ENCODE measurements at regions not wholly inside any gene's neighbourhood (a gene's known extent, or its start where the extent isn't known, plus 50 kb on each side); places are given as distances from the start of the nearest gene placed in this dataset.

- no peaks in the 10 kb centered on the region for H3K36me3 ChIP-seq (ENCODE audit: control insufficient read depth in 1 of 2, insufficient read depth in 2 of 2, low read depth in 1 of 2, low read length in 2 of 2)
- no peaks in the 10 kb centered on the region for H3K79me1 ChIP-seq (replicated peaks; ENCODE audit: low read length, poor library complexity, severe bottlenecking)
- H3K9ac ChIP-seq (ENCODE audit: low read length) = no peak overlapping the region
- no peak overlapping the region for H4K8ac ChIP-seq (ENCODE audit: low read length)
- H3K27me3 ChIP-seq (ENCODE audit: control insufficient read depth in 1 of 2, insufficient read depth in 1 of 2, low read length in 2 of 2) = no peaks in the 10 kb centered on the region
- H3K4ac ChIP-seq (ENCODE audit: low read depth in 1 of 2, low read length in 2 of 2) = no peak overlapping the region
- H3K18ac ChIP-seq (ENCODE audit: low read depth in 1 of 2, low read length in 2 of 2) = no peak overlapping the region
- H2AFZ ChIP-seq (ENCODE audit: low read depth, low read length) = no peak overlapping the region
- H3K4me2 ChIP-seq (ENCODE audit: low read length, poor library complexity, severe bottlenecking) = no peak overlapping the region
- WGBS = 30% methylated on average over 3 of the region's 3 CpGs
- H2AK5ac ChIP-seq (ENCODE audit: low read length, severe bottlenecking) = no peak overlapping the region
- no peak overlapping the region for H2BK12ac ChIP-seq (ENCODE audit: low read length in 2 of 2)
- no peak overlapping the region for H3K14ac ChIP-seq (ENCODE audit: low read length in 2 of 2)
- H3K9me3 ChIP-seq (ENCODE audit: control insufficient read depth, low read length) = no peaks in the 10 kb centered on the region
- no peak overlapping the region for H4K91ac ChIP-seq (ENCODE audit: low read length)
- no peak overlapping the region for H2BK15ac ChIP-seq (ENCODE audit: low read depth, poor library complexity, severe bottlenecking)
- no peak overlapping the region for H3K27ac ChIP-seq (ENCODE audit: low read length, poor library complexity, severe bottlenecking)
- DNase-seq = no peak
- H3K23ac ChIP-seq (ENCODE audit: low read length in 2 of 2) = no peak overlapping the region
- no peak overlapping the region for H2BK120ac ChIP-seq (ENCODE audit: low read depth, low read length)
- no peaks in the 10 kb centered on the region for H3K4me1 ChIP-seq (ENCODE audit: control insufficient read depth, insufficient read depth, low read depth, low read length)
- H2BK5ac ChIP-seq (ENCODE audit: low read depth, low read length, poor library complexity, severe bottlenecking) = no peak overlapping the region
- H3K4me3 ChIP-seq (ENCODE audit: insufficient read depth in 1 of 2, low read depth in 1 of 2, low read length in 2 of 2) = no peak overlapping the region
These were observed 623.1 kb downstream of the ADCYAP1 start for GRCh38 chr18:1527805-1528204.

- no peak overlapping the region for H3K4me3 ChIP-seq (ENCODE audit: insufficient read depth in 1 of 2, low read depth in 1 of 2, low read length in 2 of 2)
- H3K9ac ChIP-seq (ENCODE audit: low read length) = no peak overlapping the region
- H2BK5ac ChIP-seq (ENCODE audit: low read depth, low read length, poor library complexity, severe bottlenecking) = no peak overlapping the region
- H2AFZ ChIP-seq (ENCODE audit: low read depth, low read length) = no peak overlapping the region
- no peak overlapping the region for H3K18ac ChIP-seq (ENCODE audit: low read depth in 1 of 2, low read length in 2 of 2)
- H3K14ac ChIP-seq (ENCODE audit: low read length in 2 of 2) = no peak overlapping the region
- no peak overlapping the region for H4K91ac ChIP-seq (ENCODE audit: low read length)
- H3K23ac ChIP-seq (ENCODE audit: low read length in 2 of 2) = no peak overlapping the region
- DNase-seq = no peak
- no peak overlapping the region for H3K4ac ChIP-seq (ENCODE audit: low read depth in 1 of 2, low read length in 2 of 2)
- H3K36me3 ChIP-seq (ENCODE audit: control insufficient read depth in 1 of 2, insufficient read depth in 2 of 2, low read depth in 1 of 2, low read length in 2 of 2) = no peaks in the 10 kb centered on the region
- H2BK12ac ChIP-seq (ENCODE audit: low read length in 2 of 2) = no peak overlapping the region
- no peaks in the 10 kb centered on the region for H3K27me3 ChIP-seq (ENCODE audit: control insufficient read depth in 1 of 2, insufficient read depth in 1 of 2, low read length in 2 of 2)
- H2BK15ac ChIP-seq (ENCODE audit: low read depth, poor library complexity, severe bottlenecking) = no peak overlapping the region
- H3K4me1 ChIP-seq (ENCODE audit: control insufficient read depth, insufficient read depth, low read depth, low read length) = no peaks in the 10 kb centered on the region
- no peaks in the 10 kb centered on the region for H3K9me3 ChIP-seq (ENCODE audit: control insufficient read depth, low read length)
- H3K79me1 ChIP-seq (replicated peaks; ENCODE audit: low read length, poor library complexity, severe bottlenecking) = no peaks in the 10 kb centered on the region
- H2BK120ac ChIP-seq (ENCODE audit: low read depth, low read length) = no peak overlapping the region
- H3K4me2 ChIP-seq (ENCODE audit: low read length, poor library complexity, severe bottlenecking) = no peak overlapping the region
- no peak overlapping the region for H2AK5ac ChIP-seq (ENCODE audit: low read length, severe bottlenecking)
- H3K27ac ChIP-seq (ENCODE audit: low read length, poor library complexity, severe bottlenecking) = no peak overlapping the region
- no peak overlapping the region for H4K8ac ChIP-seq (ENCODE audit: low read length)
- WGBS = no CpG with 5 or more reads among the region's 1 CpG
These were observed 623.8 kb downstream of the ADCYAP1 start for GRCh38 chr18:1528447-1528846.

- no peak overlapping the region for H3K4me3 ChIP-seq (ENCODE audit: insufficient read depth in 1 of 2, low read depth in 1 of 2, low read length in 2 of 2)
These were observed 624.4 kb downstream of the ADCYAP1 start for GRCh38 chr18:1528964-1529509.

GRCh38 chr18:1530650-1531049, 626.0 kb downstream of the ADCYAP1 start:
- H3K36me3 ChIP-seq (ENCODE audit: control insufficient read depth in 1 of 2, insufficient read depth in 2 of 2, low read depth in 1 of 2, low read length in 2 of 2) = no peaks in the 10 kb centered on the region
- no peak overlapping the region for H2BK15ac ChIP-seq (ENCODE audit: low read depth, poor library complexity, severe bottlenecking)
- DNase-seq = no peak
- no peak overlapping the region for H3K23ac ChIP-seq (ENCODE audit: low read length in 2 of 2)
- H3K4me3 ChIP-seq (ENCODE audit: insufficient read depth in 1 of 2, low read depth in 1 of 2, low read length in 2 of 2) = no peak overlapping the region
- H3K27me3 ChIP-seq (ENCODE audit: control insufficient read depth in 1 of 2, insufficient read depth in 1 of 2, low read length in 2 of 2) = no peaks in the 10 kb centered on the region
- no peak overlapping the region for H2BK5ac ChIP-seq (ENCODE audit: low read depth, low read length, poor library complexity, severe bottlenecking)
- no peak overlapping the region for H3K27ac ChIP-seq (ENCODE audit: low read length, poor library complexity, severe bottlenecking)
- no peak overlapping the region for H3K4ac ChIP-seq (ENCODE audit: low read depth in 1 of 2, low read length in 2 of 2)
- no peak overlapping the region for H2BK120ac ChIP-seq (ENCODE audit: low read depth, low read length)
- H2AK5ac ChIP-seq (ENCODE audit: low read length, severe bottlenecking) = no peak overlapping the region
- H3K9me3 ChIP-seq (ENCODE audit: control insufficient read depth, low read length) = no peaks in the 10 kb centered on the region
- H3K79me1 ChIP-seq (replicated peaks; ENCODE audit: low read length, poor library complexity, severe bottlenecking) = no peaks in the 10 kb centered on the region
- H4K91ac ChIP-seq (ENCODE audit: low read length) = no peak overlapping the region
- H4K8ac ChIP-seq (ENCODE audit: low read length) = no peak overlapping the region
- H2BK12ac ChIP-seq (ENCODE audit: low read length in 2 of 2) = no peak overlapping the region
- H2AFZ ChIP-seq (ENCODE audit: low read depth, low read length) = no peak overlapping the region
- no peak overlapping the region for H3K18ac ChIP-seq (ENCODE audit: low read depth in 1 of 2, low read length in 2 of 2)
- no peaks in the 10 kb centered on the region for H3K4me1 ChIP-seq (ENCODE audit: control insufficient read depth, insufficient read depth, low read depth, low read length)
- H3K4me2 ChIP-seq (ENCODE audit: low read length, poor library complexity, severe bottlenecking) = no peak overlapping the region
- no peak overlapping the region for H3K14ac ChIP-seq (ENCODE audit: low read length in 2 of 2)
- no peak overlapping the region for H3K9ac ChIP-seq (ENCODE audit: low read length)

More at GRCh38 chr18:1528964-1529509, 624.4 kb downstream of the ADCYAP1 start:
- Histone ChIP-seq H2BK5ac (ENCODE audit: low read depth, low read length, poor library complexity, severe bottlenecking) (no peak overlapping the region), H3K18ac (ENCODE audit: low read depth in 1 of 2, low read length in 2 of 2) (no peak overlapping the region), H3K27ac (ENCODE audit: low read length, poor library complexity, severe bottlenecking) (no peak overlapping the region), H3K23ac (ENCODE audit: low read length in 2 of 2) (no peak overlapping the region), H2AK5ac (ENCODE audit: low read length, severe bottlenecking) (no peak overlapping the region), H2BK12ac (ENCODE audit: low read length in 2 of 2) (no peak overlapping the region), H3K27me3 (ENCODE audit: control insufficient read depth in 1 of 2, insufficient read depth in 1 of 2, low read length in 2 of 2) (no peaks in the 10 kb centered on the region), H4K91ac (ENCODE audit: low read length) (no peak overlapping the region), H3K9me3 (ENCODE audit: control insufficient read depth, low read length) (no peaks in the 10 kb centered on the region), H2BK120ac (ENCODE audit: low read depth, low read length) (no peak overlapping the region), H3K4ac (ENCODE audit: low read depth in 1 of 2, low read length in 2 of 2) (no peak overlapping the region), H3K36me3 (ENCODE audit: control insufficient read depth in 1 of 2, insufficient read depth in 2 of 2, low read depth in 1 of 2, low read length in 2 of 2) (no peaks in the 10 kb centered on the region), H2BK15ac (ENCODE audit: low read depth, poor library complexity, severe bottlenecking) (no peak overlapping the region), H3K79me1 (replicated peaks; ENCODE audit: low read length, poor library complexity, severe bottlenecking) (no peaks in the 10 kb centered on the region), H3K4me1 (ENCODE audit: control insufficient read depth, insufficient read depth, low read depth, low read length) (no peaks in the 10 kb centered on the region), H2AFZ (ENCODE audit: low read depth, low read length) (no peak overlapping the region), H3K14ac (ENCODE audit: low read length in 2 of 2) (no peak overlapping the region), H4K8ac (ENCODE audit: low read length) (no peak overlapping the region), H3K9ac (ENCODE audit: low read length) (no peak overlapping the region), H3K4me2 (ENCODE audit: low read length, poor library complexity, severe bottlenecking) (no peak overlapping the region)
- WGBS = 65% methylated on average over 2 of the region's 2 CpGs
- no peak for DNase-seq
